ENCODE measurements at regions not wholly inside any gene's neighbourhood (a gene's known extent, or its start where the extent isn't known, plus 50 kb on each side); places are given as distances from the start of the nearest gene placed in this dataset.
"Not testable (repeated sequence)": the region's sequence is repeated elsewhere in the genome, so short reads cannot be mapped to it uniquely, and the experiment has no call there.

- H3K4me1 ChIP-seq (ENCODE audit: control insufficient read depth, insufficient read depth, low read length), result peaks cover 10% of the 10 kb centered on the region
- ATAC-seq (no peak), DNase-seq (no peak)
- no peaks in the 10 kb centered on the region for H3K27me3 ChIP-seq (ENCODE audit: control insufficient read depth, insufficient read depth, low read length)
- Mint-ChIP-seq H3K27ac (no peak overlapping the region), H3K36me3 (no peaks in the 10 kb centered on the region), H3K4me1 (peaks cover 0 to 6% of the 10 kb centered on the region in 2 donors), H3K4me3 (no peak overlapping the region), H3K9me3 (no peaks in the 10 kb centered on the region), H3K27me3 (ENCODE audit: low read depth in 2 of 2) (peaks cover 7 to 12% of the 10 kb centered on the region in 2 donors)
- H3K9me3 ChIP-seq (ENCODE audit: control insufficient read depth, insufficient read depth, low read length), result no peaks in the 10 kb centered on the region
- WGBS (ENCODE audit: insufficient coverage), result 92% methylated on average over 7 of the region's 7 CpGs
- no peak overlapping the region for H3K27ac ChIP-seq (ENCODE audit: low read length)
- no peak for TF ChIP-seq CTCF (IDR thresholded peaks at IDR 0.05)
- no peak overlapping the region for H3K4me3 ChIP-seq (ENCODE audit: low read length)
- intact Hi-C loops (cut with micrococcal nuclease), result no loop called here
- no peaks in the 10 kb centered on the region for H3K36me3 ChIP-seq (ENCODE audit: control insufficient read depth, insufficient read depth, low read length)
Observed at GRCh38 chr4:25986807-25987206, 72.8 kb downstream of the SMIM20 start.

GRCh38 chr4:25991340-25991739 lies 77.3 kb downstream of the SMIM20 start:
- Histone ChIP-seq H3K36me3 (ENCODE audit: control insufficient read depth, insufficient read depth, low read length) (no peaks in the 10 kb centered on the region), H3K4me1 (ENCODE audit: control insufficient read depth, insufficient read depth, low read length) (peaks cover 6% of the 10 kb centered on the region), H3K27ac (ENCODE audit: low read length) (no peak overlapping the region), H3K4me3 (ENCODE audit: low read length) (no peak overlapping the region), H3K9me3 (ENCODE audit: control insufficient read depth, insufficient read depth, low read length) (no peaks in the 10 kb centered on the region), H3K27me3 (ENCODE audit: control insufficient read depth, insufficient read depth, low read length) (no peaks in the 10 kb centered on the region)
- H3K4me3 Mint-ChIP-seq, result no peak overlapping the region
- no peak for TF ChIP-seq CTCF (IDR thresholded peaks at IDR 0.05)
- DNase-seq (no peak), ATAC-seq (no peak)
- H3K36me3 Mint-ChIP-seq, result no peaks in the 10 kb centered on the region
- intact Hi-C loops (cut with micrococcal nuclease), result no loop called here
- 92% methylated on average over 3 of the region's 3 CpGs for WGBS (ENCODE audit: insufficient coverage)
- no peaks in the 10 kb centered on the region for H3K9me3 Mint-ChIP-seq
- H3K4me1 Mint-ChIP-seq, result peaks cover 0 to 6% of the 10 kb centered on the region in 2 donors
- H3K27me3 Mint-ChIP-seq (ENCODE audit: low read depth in 2 of 2), result peaks cover 7 to 8% of the 10 kb centered on the region in 2 donors
- H3K27ac Mint-ChIP-seq, result no peak overlapping the region

GRCh38 chr4:25993395-25994185 lies 79.6 kb downstream of the SMIM20 start:
- Mint-ChIP-seq H3K27ac (no peak overlapping the region), H3K4me1 (no peaks in the 10 kb centered on the region), H3K9me3 (no peaks in the 10 kb centered on the region), H3K27me3 (ENCODE audit: low read depth in 2 of 2) (peaks cover 5 to 7% of the 10 kb centered on the region in 2 donors), H3K4me3 (no peak overlapping the region), H3K36me3 (no peaks in the 10 kb centered on the region)
- Histone ChIP-seq H3K4me3 (ENCODE audit: low read length) (no peak overlapping the region), H3K27ac (ENCODE audit: low read length) (no peak overlapping the region), H3K36me3 (ENCODE audit: control insufficient read depth, insufficient read depth, low read length) (no peaks in the 10 kb centered on the region), H3K9me3 (ENCODE audit: control insufficient read depth, insufficient read depth, low read length) (no peaks in the 10 kb centered on the region), H3K4me1 (ENCODE audit: control insufficient read depth, insufficient read depth, low read length) (no peaks in the 10 kb centered on the region), H3K27me3 (ENCODE audit: control insufficient read depth, insufficient read depth, low read length) (no peaks in the 10 kb centered on the region)
- ATAC-seq, result no peak
- peak in 1 of 2 donors; percentile 10 for DNase-seq
- intact Hi-C loops (cut with micrococcal nuclease), result no loop called here
- 80% methylated on average over 15 of the region's 16 CpGs for WGBS (ENCODE audit: insufficient coverage)
- no peak for TF ChIP-seq CTCF (IDR thresholded peaks at IDR 0.05)

GRCh38 chr4:25994577-25994976 lies 80.6 kb downstream of the SMIM20 start:
- H3K9me3 ChIP-seq (ENCODE audit: control insufficient read depth, insufficient read depth, low read length); H3K27ac ChIP-seq (ENCODE audit: low read length); intact Hi-C loops (cut with micrococcal nuclease); H3K27me3 ChIP-seq (ENCODE audit: control insufficient read depth, insufficient read depth, low read length); H3K4me1 Mint-ChIP-seq; H3K4me3 ChIP-seq (ENCODE audit: low read length); H3K4me3 Mint-ChIP-seq; H3K27ac Mint-ChIP-seq; ATAC-seq; H3K36me3 ChIP-seq (ENCODE audit: control insufficient read depth, insufficient read depth, low read length); DNase-seq; H3K9me3 Mint-ChIP-seq; H3K36me3 Mint-ChIP-seq; H3K4me1 ChIP-seq (ENCODE audit: control insufficient read depth, insufficient read depth, low read length); H3K27me3 Mint-ChIP-seq (ENCODE audit: low read depth in 2 of 2): not testable (repeated sequence)
- 86% methylated on average over 4 of the region's 4 CpGs for WGBS (ENCODE audit: insufficient coverage)

All from natural killer cell (primary cell).